Rectal smooth muscle tissue (tissue), 1 donor: ENCODE measurements at regions not wholly inside any gene's neighbourhood (a gene's known extent, or its start where the extent isn't known, plus 50 kb on each side); places are given as distances from the start of the nearest gene placed in this dataset.

Source experiments
- H3K27ac ChIP-seq: one replicate; pipeline ENCODE4 v1.7.0; 2013; ENCODE audit warnings: low read depth, low read length, inconsistent platforms
- H3K27me3 ChIP-seq: one replicate; pipeline ENCODE4 v1.7.0; 2013; ENCODE audit warnings: low read length; ENCODE audit not compliant: control insufficient read depth, insufficient read depth
- H3K36me3 ChIP-seq: one replicate; pipeline ENCODE4 v1.7.0; 2013; ENCODE audit warnings: low read length; ENCODE audit not compliant: control insufficient read depth, insufficient read depth
- H3K4me1 ChIP-seq: one replicate; pipeline ENCODE4 v1.7.0; 2013; ENCODE audit warnings: low read length; ENCODE audit not compliant: control insufficient read depth, insufficient read depth
- H3K4me3 ChIP-seq: one replicate; pipeline ENCODE4 v1.7.0; 2013; ENCODE audit warnings: low read length
- H3K9ac ChIP-seq: one replicate; pipeline ENCODE4 v1.7.0; 2013; ENCODE audit warnings: low read length

- H3K4me3 ChIP-seq = no peak overlapping the region
- no peaks in the 10 kb centered on the region for H3K4me1 ChIP-seq
- H3K27me3 ChIP-seq = no peaks in the 10 kb centered on the region
- no peaks in the 10 kb centered on the region for H3K36me3 ChIP-seq
- H3K9ac ChIP-seq = no peak overlapping the region
- H3K27ac ChIP-seq = no peak overlapping the region
Measured at GRCh38 chr18:4842287-4842686, 354.8 kb downstream of the AKAIN1 start.

DNA sequence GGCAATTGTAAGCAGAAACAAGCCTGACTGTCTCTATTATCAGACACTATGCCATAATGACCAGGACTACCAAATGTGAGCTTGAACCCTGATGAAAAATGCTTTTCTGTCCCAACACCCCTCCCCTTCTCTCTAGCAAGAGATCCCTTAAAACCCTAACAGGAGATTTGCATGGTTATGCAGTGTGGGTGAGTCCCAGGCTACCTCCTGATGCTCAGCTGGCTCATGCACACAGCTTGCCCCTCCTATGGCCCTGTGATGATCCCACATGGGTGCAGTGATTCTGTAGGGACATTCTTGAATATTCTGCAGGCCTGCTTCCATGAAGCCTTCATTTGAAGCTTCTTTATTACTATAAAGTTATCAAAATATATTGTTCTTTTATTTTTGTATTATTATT, 357.4 kb downstream of the AKAIN1 start:
- H3K4me1 ChIP-seq = no peaks in the 10 kb centered on the region
- H3K27me3 ChIP-seq = no peaks in the 10 kb centered on the region
- H3K27ac ChIP-seq = no peak overlapping the region
- H3K4me3 ChIP-seq = no peak overlapping the region
- H3K9ac ChIP-seq = no peak overlapping the region
- no peaks in the 10 kb centered on the region for H3K36me3 ChIP-seq

- Histone ChIP-seq H3K36me3 (no peaks in the 10 kb centered on the region), H3K9ac (no peak overlapping the region), H3K4me3 (no peak overlapping the region), H3K27ac (no peak overlapping the region), H3K27me3 (no peaks in the 10 kb centered on the region), H3K4me1 (no peaks in the 10 kb centered on the region)
Measured at GRCh38 chr18:4836141-4836540, 360.9 kb downstream of the AKAIN1 start.

DNA sequence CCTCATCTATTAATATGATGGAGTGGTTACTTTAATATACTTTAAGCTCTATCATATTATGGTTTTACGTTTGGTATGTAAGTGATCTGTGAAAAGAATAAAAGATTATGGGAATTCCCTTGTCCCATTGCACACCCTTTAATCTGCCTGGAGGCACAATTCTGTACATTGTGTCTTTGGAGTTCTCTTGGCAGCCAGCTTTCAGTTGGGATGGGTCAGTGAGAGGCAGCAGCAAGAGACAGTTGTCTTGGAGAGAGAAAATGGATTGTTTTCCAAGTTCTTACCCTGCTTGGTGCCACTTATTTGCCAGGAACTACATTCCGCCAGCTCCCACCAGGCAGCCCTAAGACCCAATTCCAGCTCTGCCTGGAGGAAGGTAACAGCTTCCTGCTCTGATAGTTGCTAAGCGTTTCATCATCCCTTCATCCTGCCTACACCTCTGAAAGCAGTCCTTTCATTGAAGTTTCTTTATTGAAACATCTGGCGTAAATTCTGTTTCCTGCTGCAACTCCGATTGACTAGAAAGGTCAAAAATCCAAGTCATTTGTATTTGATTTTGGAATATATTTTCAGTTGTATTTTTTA, 365.2 kb downstream of the AKAIN1 start:
- no peaks in the 10 kb centered on the region for H3K27me3 ChIP-seq
- H3K4me1 ChIP-seq = no peaks in the 10 kb centered on the region
- no peaks in the 10 kb centered on the region for H3K36me3 ChIP-seq
- no peak overlapping the region for H3K9ac ChIP-seq
- H3K27ac ChIP-seq = no peak overlapping the region
- no peak overlapping the region for H3K4me3 ChIP-seq

DNA sequence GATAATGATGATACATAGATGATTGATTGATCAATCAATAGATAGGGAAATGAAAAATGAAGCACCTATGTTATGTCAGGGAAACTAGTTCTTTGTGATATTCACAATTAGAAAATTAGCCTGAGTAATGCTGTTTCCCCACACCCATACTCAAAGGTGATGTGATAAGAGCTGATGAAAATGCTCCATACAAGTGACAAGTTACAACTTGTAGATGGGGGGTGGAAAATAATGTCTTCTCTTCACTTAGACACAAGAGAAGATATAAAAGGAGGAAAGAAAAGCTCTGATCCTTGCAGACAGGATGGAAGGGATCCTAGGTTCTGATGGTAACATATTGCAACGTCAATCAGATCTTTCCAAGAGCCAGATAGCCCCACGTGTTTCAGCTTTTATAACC, 365.9 kb downstream of the AKAIN1 start:
- Histone ChIP-seq H3K27me3 (no peaks in the 10 kb centered on the region), H3K9ac (no peak overlapping the region), H3K27ac (no peak overlapping the region), H3K4me3 (no peak overlapping the region), H3K36me3 (no peaks in the 10 kb centered on the region), H3K4me1 (no peaks in the 10 kb centered on the region)

GRCh38 chr18:4823091-4823490, 368.0 kb upstream of the DLGAP1 start:
- no peak overlapping the region for H3K27ac ChIP-seq
- H3K4me1 ChIP-seq = no peaks in the 10 kb centered on the region
- no peaks in the 10 kb centered on the region for H3K27me3 ChIP-seq
- no peak overlapping the region for H3K9ac ChIP-seq
- no peak overlapping the region for H3K4me3 ChIP-seq
- no peaks in the 10 kb centered on the region for H3K36me3 ChIP-seq

DNA sequence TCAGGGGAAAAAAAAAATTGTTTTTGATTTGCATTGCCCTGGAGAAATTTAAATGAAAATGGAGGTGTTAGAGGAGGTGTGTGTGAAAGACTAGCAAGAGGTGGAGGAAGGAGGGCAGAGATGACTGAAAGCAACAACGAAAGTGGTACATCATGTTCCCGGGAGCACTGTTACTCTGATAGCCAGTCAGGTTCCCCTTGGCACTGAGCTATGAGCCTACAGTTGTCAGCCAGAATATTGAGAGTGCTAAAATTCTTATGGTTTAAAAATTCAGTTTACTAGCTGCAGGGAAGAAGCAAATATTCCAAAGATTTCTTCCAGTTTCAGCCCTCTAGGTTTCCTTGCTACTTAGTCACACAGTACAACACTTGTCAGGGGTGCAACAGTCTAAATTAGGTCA, 366.7 kb upstream of the DLGAP1 start:
- H3K36me3 ChIP-seq = no peaks in the 10 kb centered on the region
- no peak overlapping the region for H3K4me3 ChIP-seq
- H3K27me3 ChIP-seq = no peaks in the 10 kb centered on the region
- H3K4me1 ChIP-seq = no peaks in the 10 kb centered on the region
- H3K9ac ChIP-seq = no peak overlapping the region
- no peak overlapping the region for H3K27ac ChIP-seq

DNA sequence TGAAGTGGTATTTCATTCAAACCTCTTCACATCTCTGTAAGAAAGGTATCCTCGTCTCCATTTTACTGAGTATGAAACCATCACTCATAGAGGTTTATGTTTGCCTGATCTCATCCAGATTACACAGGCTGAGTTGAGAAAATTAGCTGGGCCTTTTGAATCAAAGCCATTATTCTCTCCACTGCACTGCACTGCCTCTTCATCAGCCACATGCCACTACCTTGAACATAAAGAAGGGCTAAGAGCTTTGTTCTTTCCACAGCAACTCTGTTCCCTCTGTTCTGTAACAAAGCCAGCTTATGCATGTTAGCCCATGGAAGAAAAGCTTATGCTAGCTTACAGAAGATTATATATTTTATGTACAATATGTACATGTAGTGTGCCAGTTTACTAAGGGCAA, 362.6 kb upstream of the DLGAP1 start:
- Histone ChIP-seq H3K4me1 (no peaks in the 10 kb centered on the region), H3K27me3 (no peaks in the 10 kb centered on the region), H3K27ac (no peak overlapping the region), H3K36me3 (no peaks in the 10 kb centered on the region), H3K4me3 (no peak overlapping the region), H3K9ac (no peak overlapping the region)

- no peak overlapping the region for H3K9ac ChIP-seq
- H3K4me3 ChIP-seq = no peak overlapping the region
- H3K4me1 ChIP-seq = no peaks in the 10 kb centered on the region
- H3K27me3 ChIP-seq = no peaks in the 10 kb centered on the region
- no peaks in the 10 kb centered on the region for H3K36me3 ChIP-seq
- H3K27ac ChIP-seq = no peak overlapping the region
Measured at GRCh38 chr18:4813708-4814107, 358.6 kb upstream of the DLGAP1 start.

- H3K27me3 ChIP-seq = no peaks in the 10 kb centered on the region
- H3K9ac ChIP-seq = no peak overlapping the region
- no peaks in the 10 kb centered on the region for H3K4me1 ChIP-seq
- H3K4me3 ChIP-seq = no peak overlapping the region
- no peak overlapping the region for H3K27ac ChIP-seq
- no peaks in the 10 kb centered on the region for H3K36me3 ChIP-seq
Measured at GRCh38 chr18:4808891-4809290, 353.8 kb upstream of the DLGAP1 start.

DNA sequence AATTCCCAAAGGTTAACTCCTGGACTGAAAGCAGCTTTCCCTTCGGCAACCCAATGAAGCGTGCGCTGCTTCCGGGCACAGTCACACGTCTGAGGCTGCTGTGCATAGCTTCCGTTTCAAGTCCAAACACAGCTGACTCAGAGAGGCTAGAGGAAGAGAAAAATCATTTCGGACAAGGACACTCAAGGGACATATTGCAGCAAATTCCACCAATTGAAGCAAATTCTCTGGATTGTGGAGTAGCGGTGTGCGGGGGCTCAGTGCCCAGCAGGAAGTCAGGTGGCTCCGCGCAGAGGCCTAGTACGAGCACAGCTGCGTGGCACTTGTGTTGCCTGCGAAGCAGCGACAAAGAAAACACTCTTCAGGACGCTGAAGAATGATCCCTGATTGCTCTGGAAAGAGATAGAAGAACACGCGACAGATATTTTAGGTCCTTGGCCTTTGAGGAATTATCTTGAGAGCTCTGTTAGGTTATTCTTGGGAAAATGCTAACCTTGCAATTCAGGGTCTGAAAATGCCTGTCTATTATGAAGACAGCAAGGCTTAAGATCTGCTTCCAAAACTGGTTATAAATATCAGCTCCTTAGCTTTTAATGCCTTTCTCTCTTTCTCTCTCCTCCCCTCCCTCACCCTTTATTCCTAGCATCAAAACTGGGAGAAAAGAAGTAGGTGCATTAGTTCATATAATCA, 352.6 kb upstream of the DLGAP1 start:
- no peaks in the 10 kb centered on the region for H3K27me3 ChIP-seq
- H3K9ac ChIP-seq = no peak overlapping the region
- H3K4me1 ChIP-seq = no peaks in the 10 kb centered on the region
- no peak overlapping the region for H3K4me3 ChIP-seq
- no peak overlapping the region for H3K27ac ChIP-seq
- no peaks in the 10 kb centered on the region for H3K36me3 ChIP-seq

- Histone ChIP-seq H3K4me3 (no peak overlapping the region), H3K9ac (no peak overlapping the region), H3K36me3 (no peaks in the 10 kb centered on the region), H3K27ac (no peak overlapping the region), H3K27me3 (no peaks in the 10 kb centered on the region), H3K4me1 (no peaks in the 10 kb centered on the region)
Measured at GRCh38 chr18:4806331-4806730, 351.2 kb upstream of the DLGAP1 start.

DNA sequence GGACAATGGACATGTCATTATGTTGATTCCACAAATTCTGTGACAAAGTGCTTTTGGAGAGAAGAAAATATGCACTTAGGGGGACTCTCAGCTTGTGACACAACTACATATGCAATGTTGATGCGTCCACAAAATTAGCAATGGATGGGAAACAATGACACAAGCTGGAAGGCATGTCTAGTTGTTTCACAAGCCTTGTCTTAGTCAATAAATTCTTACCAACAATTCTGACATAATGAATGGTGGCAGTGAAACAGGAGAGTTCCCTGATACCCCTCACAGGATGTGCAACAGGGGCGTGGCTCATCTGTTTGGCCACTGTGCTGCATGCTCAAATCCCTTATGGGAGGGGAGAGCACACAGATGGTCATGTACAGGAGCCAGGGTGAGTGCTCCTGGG, 347.2 kb upstream of the DLGAP1 start:
- Histone ChIP-seq H3K9ac (no peak overlapping the region), H3K4me3 (no peak overlapping the region), H3K27ac (no peak overlapping the region), H3K36me3 (no peaks in the 10 kb centered on the region), H3K27me3 (no peaks in the 10 kb centered on the region), H3K4me1 (no peaks in the 10 kb centered on the region)
